Motor neuron (in vitro differentiated cells): ENCODE measurements at regions not wholly inside any gene's neighbourhood (a gene's known extent, or its start where the extent isn't known, plus 50 kb on each side); places are given as distances from the start of the nearest gene placed in this dataset.

Source experiments
- ATAC-seq, 8 experiments: fragments of 200-7000 bp; cut with Tn5 transposase; replicated peaks in 6 of 8; 2 replicates each; pipeline ENCODE4 v1.8.0; 2021; ENCODE audit warnings: mild to moderate bottlenecking in 8 of 8, moderate library complexity in 8 of 8
- H3K27ac ChIP-seq, 2 donors: fragments of 250-450 bp; sonication (Bioruptor Pico); 2 replicates each; pipeline ENCODE4 v1.9.0; 2021; ENCODE audit warnings: antibody characterized with exemption in 2 of 2, mild to moderate bottlenecking in 2 of 2, moderate library complexity in 1 of 2
- H3K4me1 ChIP-seq, 2 donors: fragments of 250-450 bp; sonication (Bioruptor Pico); replicated peaks in 1 of 2; 2 replicates each; pipeline ENCODE4 v1.6.1; 2021; ENCODE audit warnings: antibody characterized with exemption in 2 of 2, mild to moderate bottlenecking in 2 of 2, moderate library complexity in 1 of 2
- H3K4me3 ChIP-seq, 5 donors: fragments of 250-450 bp; sonication (Bioruptor Pico); 2 replicates each; pipeline ENCODE4 v1.9.0; 2021; ENCODE audit warnings: antibody characterized with exemption in 5 of 5, mild to moderate bottlenecking in 5 of 5, moderate library complexity in 4 of 5
- WGBS, 10 experiments: fragments of 450-650 bp; shearing (Covaris generic); methylation state at CpG; one replicate each; pipeline ENCODE4 v1.0.0; 2022; 5-methylcytosine and 5-hydroxymethylcytosine counted together
- in situ Hi-C, 9 experiments: fragments of 400-800 bp; cut with MboI; loops; one replicate each; pipeline ENCODE4 v1.15.0; 2021; ENCODE audit warnings: low sequenced_read_pairs in 9 of 9, low pct_unique_long_range_greater_than_20kb in 2 of 9; ENCODE audit not compliant: unreplicated experiment in 9 of 9

DNA sequence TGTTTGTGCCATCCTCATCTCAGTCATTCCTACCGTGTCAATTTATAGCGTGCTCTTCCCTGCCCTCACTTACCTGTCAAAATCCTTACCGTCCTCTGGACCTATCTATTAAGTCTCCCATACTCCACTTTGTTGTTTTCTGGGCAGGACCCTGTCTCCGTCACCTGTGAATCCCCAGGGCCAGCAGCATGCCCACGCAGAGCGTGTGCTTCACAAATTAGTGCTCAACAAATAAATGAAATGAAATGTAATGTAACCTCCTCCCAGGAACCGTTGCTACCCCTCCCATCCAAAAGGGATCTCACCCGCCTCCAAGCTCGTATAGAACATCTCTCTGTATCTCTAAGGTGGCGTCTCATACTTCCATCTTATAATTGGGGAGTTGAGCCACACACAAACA is 589.9 kb upstream of the MGMT start:
- in situ Hi-C loops, result no loop called here
- WGBS, 10 experiments, result 43 to 100% (median 80%) methylated on average over 2 to 9 of the region's 10 CpGs; no CpG with 5 or more reads in 2 of the 10 experiments
- ATAC-seq, result no peak

DNA sequence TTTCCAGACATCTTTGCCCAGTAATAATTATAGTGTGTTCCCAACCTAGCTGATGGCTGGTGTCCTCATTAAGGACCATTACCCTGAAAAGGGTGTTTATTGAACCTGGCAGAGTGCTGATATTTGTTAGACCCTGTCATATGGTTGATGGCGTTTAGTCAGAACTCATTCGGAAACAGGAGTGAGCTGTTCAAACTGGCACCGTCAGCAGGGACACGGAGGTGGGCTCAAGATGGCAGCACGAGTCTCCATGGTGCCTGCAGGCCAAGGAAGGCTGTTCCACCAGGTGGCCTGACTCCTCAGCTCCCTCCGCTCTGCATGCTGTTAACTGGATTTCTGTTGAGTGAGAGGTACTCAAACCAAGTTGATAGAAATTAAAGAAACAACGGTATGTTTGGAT is 589.1 kb upstream of the MGMT start:
- 19 to 100% (median 83%) methylated on average over 2 to 6 of the region's 7 CpGs; no CpG with 5 or more reads in 1 of the 10 experiments for WGBS, 10 experiments
- Histone ChIP-seq H3K27ac (no peak overlapping the region), H3K4me1 (peaks cover 0 to 27% of the 10 kb centered on the region in 2 donors), H3K4me3 (no peak overlapping the region)
- no peak for ATAC-seq
- in situ Hi-C loops, result no loop called here

More for the DNA sequence above, 589.9 kb upstream of the MGMT start:
- Histone ChIP-seq H3K27ac (no peak overlapping the region), H3K4me1 (peaks cover 0 to 30% of the 10 kb centered on the region in 2 donors), H3K4me3 (no peak overlapping the region)

DNA sequence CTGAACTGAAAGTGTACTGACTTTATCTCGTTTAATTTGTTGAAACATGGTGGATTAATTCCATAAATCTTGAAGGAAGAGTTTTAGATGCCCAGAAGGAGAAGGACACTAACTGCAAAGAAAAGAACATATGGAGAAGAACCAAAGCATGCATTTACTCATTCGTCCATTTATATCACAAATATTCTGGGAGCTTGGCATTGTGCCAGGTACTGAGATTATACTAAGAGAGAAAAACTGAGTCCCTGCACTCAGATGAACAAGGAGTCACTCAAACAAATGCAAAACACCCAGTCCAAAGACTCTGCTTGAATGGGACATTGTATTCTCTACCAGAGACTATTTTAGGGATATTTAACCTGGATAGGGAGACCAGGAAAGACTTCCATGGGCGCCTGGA is 588.0 kb upstream of the MGMT start:
- 10 to 82% (median 54%) methylated on average over 1 to 3 of the region's 3 CpGs; no CpG with 5 or more reads in 2 of the 10 experiments for WGBS, 10 experiments
- no peak overlapping the region for H3K27ac ChIP-seq
- peaks cover 0 to 17% of the 10 kb centered on the region in 2 donors for H3K4me1 ChIP-seq
- H3K4me3 ChIP-seq, result no peak overlapping the region
- ATAC-seq, result no peak
- in situ Hi-C loops, result no loop called here

DNA sequence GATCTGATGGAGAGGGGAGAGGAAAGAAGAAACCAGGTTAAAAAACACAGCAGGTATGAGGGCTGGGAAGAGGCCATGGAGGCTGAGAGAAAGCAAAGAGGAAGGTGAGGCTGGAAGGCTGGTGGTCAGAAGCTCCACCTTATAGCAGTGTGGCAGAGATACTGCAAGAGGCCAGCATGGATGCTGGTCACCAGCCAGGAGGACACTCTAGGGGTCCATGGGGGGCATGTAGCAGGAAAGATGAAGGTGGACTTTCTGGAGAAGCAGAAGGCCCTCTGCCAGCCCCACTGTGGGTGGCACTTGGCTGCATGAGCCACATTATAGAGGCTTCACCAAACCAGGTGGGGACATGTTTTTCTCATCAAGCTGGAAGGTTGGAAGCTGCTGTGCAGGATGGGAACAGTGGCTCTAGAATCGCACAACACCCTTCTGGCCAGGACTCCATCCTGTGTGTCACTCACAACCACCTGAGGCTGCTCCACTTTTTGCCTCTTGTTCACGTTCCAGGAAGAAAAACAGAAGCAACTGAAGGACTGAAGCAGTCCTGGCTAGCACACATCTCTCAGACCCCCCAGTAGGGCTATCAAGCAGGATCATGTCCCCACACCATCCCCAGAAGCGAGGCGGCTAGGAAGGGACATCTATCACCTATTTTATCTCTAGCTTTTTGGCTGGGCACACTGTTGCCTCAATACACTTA is 587.5 kb upstream of the MGMT start:
- 60 to 100% (median 85%) methylated on average over 1 to 2 of the region's 4 CpGs; no CpG with 5 or more reads in 6 of the 10 experiments for WGBS, 10 experiments

DNA sequence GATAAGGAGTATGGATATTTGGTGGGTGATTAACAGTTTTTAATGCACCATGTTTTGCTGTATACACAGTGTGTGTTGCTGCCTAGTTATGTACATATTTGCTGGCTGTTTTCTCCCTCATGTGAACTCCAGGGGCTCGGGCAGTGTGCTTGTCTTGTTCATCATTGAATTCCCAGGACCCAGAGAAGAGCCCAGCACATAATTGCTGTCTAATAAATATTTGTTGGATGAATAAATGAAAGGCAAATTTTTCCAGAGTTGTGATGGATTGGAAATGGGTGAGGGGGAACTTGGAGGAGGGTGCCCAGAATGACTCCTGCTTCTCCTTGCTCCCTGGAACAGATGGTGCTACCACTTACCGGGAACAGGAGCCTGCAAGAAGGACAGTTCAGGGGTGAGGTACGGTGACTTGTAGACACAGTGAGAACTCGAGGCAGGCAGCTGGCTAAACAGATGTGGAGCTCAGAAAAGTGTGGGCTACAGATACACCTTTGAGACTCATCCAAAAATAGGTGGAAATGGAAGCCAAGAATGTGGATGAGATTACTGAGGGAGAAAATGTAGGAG is 586.8 kb upstream of the MGMT start:
- in situ Hi-C loops, result no loop called here

More for the DNA sequence above, 587.5 kb upstream of the MGMT start:
- in situ Hi-C loops, result no loop called here
- Histone ChIP-seq H3K4me1 (peaks cover 0 to 11% of the 10 kb centered on the region in 2 donors), H3K4me3 (no peak overlapping the region), H3K27ac (no peak overlapping the region)
- ATAC-seq, result no peak

DNA sequence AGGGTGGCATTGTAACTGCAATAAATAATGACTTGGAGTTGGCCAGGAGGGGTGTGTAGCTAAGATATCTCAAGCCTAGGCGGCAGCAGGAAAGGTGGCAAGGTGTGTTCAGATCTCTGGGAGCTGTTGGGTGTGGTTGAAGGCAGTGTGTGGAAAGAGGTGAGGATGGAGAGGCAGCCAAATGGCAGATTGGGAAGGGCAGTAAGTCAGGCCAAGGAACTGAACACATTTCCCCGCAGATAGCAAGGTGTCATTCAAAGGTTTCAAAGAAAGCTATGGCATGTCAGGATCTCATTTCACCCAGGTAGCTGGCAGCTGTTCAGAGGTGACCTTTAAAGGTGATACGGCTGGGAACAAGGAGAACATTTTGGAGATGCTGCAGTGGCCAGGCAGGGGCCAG is 586.0 kb upstream of the MGMT start:
- WGBS, 10 experiments, result 36 to 93% (median 74%) methylated on average over 1 to 3 of the region's 3 CpGs; no CpG with 5 or more reads in 2 of the 10 experiments
- in situ Hi-C loops, result no loop called here
- ATAC-seq, result no peak
- no peak overlapping the region for H3K4me3 ChIP-seq
- H3K27ac ChIP-seq, result no peak overlapping the region
- H3K4me1 ChIP-seq, result no peaks in the 10 kb centered on the region

More for the DNA sequence above, 586.8 kb upstream of the MGMT start:
- H3K4me1 ChIP-seq, result peaks cover 0 to 5% of the 10 kb centered on the region in 2 donors
- no peak for ATAC-seq
- no peak overlapping the region for H3K27ac ChIP-seq
- 0 to 92% (median 53%) methylated on average over 1 to 4 of the region's 4 CpGs; no CpG with 5 or more reads in 3 of the 10 experiments for WGBS, 10 experiments
- H3K4me3 ChIP-seq, result no peak overlapping the region

DNA sequence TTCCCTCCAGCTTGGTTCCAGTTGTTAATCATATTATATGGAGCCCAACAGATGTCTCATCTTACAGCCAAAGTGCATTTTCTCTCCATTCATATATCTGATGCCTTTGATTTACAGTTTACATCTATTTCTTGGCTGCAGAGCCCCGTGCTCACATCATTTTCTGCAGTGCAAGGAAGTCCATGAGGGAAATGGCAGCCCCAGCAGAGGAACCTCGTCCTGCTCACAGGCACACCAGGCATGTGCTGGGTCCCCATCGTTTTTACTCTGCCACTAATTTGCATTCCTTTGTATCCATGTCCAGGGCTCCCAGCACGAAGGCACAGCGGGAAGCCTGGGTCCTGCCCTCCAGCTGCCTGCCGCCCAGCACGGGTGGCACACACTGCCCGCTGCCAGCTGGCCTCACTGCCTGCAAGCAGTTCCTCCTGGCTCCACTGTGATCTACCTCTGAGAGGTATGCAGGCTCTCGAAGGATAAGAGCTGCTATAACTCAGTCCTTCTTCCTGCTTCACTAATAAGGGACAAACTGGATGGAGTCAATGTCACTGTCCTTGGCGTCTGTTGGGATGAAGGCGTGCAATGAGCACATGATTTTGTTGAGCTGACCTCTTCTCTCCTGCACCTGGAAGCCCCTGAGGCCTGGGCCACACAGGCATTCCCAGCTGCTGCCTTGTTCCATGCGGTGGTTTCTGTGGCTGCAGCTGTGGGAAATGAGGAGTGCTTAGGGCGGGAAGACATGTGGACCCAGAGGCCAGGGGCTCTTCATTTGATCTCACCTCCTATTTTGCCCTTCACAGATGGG is 583.6 kb upstream of the MGMT start:
- no peaks in the 10 kb centered on the region for H3K4me1 ChIP-seq
- ATAC-seq, result no peak
- in situ Hi-C loops, result no loop called here
- H3K27ac ChIP-seq, result no peak overlapping the region
- 50 to 100% (median 82%) methylated on average over 1 to 10 of the region's 13 CpGs; no CpG with 5 or more reads in 2 of the 10 experiments for WGBS, 10 experiments
- no peak overlapping the region for H3K4me3 ChIP-seq

DNA sequence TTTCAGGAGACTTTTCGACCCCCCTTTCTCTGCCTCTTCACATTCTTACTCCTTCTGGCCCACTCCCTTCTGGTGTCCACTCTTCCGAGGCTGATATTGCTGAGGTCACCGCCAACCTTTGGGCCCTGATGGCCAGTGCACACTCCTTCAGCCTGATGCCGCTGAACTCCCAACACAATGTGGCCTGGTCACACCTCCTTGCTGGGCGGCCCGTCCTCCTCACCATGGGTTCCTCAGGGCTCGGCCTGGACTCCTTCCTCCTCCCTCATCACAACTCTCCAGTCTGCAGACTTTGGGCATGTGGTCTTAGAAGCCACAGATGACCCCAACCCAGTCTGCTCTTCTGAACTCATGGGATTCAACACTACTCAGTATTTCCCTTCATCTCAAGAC is 583.0 kb upstream of the MGMT start:
- no peaks in the 10 kb centered on the region for H3K4me1 ChIP-seq
- in situ Hi-C loops, result no loop called here
- H3K27ac ChIP-seq, result no peak overlapping the region
- H3K4me3 ChIP-seq, result no peak overlapping the region
- 17 to 92% (median 60%) methylated on average over 1 to 7 of the region's 7 CpGs; no CpG with 5 or more reads in 3 of the 10 experiments for WGBS, 10 experiments
- ATAC-seq, result no peak

DNA sequence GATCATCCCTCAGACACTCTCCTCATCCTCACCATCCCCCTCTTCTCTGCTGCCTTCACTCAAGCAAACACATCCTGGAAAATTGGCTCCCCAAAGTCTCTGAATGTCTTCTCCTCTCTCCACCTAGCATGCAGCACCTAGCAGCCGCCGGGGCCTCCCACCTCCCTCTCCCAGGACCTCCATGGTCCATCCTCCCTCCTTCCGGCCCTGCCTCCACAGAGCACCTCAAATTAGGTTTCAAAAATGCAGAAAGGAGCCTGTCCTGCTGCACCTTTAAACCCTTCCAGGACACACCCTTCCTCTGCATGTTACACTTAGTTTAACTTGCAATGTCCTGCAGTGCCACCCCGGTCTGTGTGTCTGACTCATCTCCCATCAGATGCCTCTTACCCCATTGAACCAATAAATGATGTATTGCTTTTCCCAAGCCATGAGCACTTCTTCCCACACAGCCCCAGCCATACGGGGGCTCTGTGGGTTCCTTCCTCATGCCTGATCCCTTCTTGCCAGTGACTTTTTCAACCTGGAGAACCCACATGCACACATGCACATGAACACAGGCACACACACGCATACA is 582.5 kb upstream of the MGMT start:
- 10 to 77% (median 60%) methylated on average over 1 to 4 of the region's 6 CpGs; no CpG with 5 or more reads in 3 of the 10 experiments for WGBS, 10 experiments
- no peaks in the 10 kb centered on the region for H3K4me1 ChIP-seq
- H3K4me3 ChIP-seq, result no peak overlapping the region
- in situ Hi-C loops, result no loop called here
- no peak overlapping the region for H3K27ac ChIP-seq
- ATAC-seq, result peak in 5 of 8 experiments; percentile 55 to 79 (median 70)

DNA sequence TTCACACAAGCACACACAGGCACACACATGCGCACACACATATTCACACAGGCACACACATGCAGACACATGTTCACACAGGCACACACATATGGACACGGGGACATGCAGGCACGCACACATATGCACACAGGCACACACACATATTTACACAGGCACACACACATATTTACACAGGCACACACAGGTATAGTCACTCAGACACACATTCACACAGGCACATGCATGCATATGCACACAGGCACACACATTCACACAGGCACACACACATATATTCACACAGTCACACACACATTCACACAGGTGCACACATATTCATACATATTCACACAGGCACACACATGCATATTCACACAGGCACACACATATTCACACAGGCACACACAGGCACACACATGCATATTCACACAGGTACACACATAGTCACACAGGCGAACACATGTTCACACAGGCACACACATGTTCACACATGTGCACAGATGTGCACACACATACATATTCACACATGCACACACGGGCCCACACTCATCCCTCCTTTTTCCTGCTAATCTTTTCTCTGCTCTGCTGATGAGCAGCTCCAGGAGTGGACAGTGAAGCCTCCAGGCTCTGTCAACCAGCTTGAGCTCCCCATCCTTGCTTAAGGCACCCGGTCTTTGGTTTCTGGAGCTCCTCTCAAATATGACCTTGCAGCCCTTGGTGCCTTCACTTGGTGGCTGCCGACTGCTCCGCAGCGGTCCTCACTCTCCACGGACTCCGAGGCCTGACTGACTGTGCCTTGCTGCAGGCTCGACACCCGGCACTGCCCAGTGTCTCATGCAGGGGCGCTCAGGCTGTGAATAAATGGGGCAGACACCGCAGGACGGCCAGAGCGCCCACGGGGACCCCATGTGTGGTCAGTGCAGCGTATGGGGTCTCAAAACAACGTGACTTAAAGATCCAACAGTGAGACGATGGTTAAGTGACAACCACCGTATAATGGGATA is 581.2 kb upstream of the MGMT start:
- in situ Hi-C loops, result no loop called here
- no peak overlapping the region for H3K4me3 ChIP-seq
- H3K27ac ChIP-seq, result no peak overlapping the region
- no peaks in the 10 kb centered on the region for H3K4me1 ChIP-seq
- WGBS, 10 experiments, result 20 to 100% (median 83%) methylated on average over 1 to 20 of the region's 22 CpGs; no CpG with 5 or more reads in 1 of the 10 experiments
- no peak for ATAC-seq

DNA sequence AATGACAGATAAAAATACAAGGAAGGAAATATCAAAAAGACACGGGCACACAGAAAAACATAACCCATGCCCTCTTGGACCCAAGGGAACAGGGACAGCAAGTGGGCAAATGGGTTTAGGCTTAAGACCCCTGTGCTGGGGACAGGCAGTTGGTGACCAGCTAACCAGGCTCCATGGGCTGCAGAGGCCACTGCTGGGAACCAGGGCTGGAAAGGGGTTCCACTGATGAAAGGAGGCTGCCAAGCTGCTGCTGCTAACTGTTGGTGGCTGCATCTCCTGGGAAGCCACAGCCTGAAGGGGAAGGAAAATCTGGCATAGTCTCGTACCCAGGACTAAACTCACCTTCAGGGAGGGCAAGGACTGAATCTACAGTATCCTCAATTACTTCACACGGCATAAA is 579.2 kb upstream of the MGMT start:
- 11 to 100% (median 76%) methylated on average over 2 to 3 of the region's 3 CpGs; no CpG with 5 or more reads in 2 of the 10 experiments for WGBS, 10 experiments
- no peak for ATAC-seq
- in situ Hi-C loops, result no loop called here

DNA sequence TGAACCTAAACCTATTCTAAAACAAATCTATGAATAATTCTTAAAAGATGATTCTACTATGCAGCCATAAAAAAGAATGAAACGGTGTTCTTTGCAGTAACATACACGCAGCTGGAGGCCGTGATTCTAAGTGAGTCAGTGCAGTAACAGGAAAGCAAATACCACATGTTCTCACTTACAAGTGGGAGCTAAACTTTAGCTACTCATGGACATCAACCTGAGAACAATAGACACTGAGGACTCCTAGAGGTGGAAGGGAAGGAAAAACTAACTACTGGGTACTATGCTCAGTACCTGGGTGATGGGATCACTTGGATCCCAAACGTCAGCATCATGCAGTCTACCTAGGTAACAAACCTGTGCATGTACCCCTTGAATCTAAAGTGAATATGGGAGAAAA is 575.0 kb upstream of the MGMT start:
- Histone ChIP-seq H3K27ac (no peak overlapping the region), H3K4me3 (no peak overlapping the region), H3K4me1 (no peaks in the 10 kb centered on the region)
- ATAC-seq, result no peak
- in situ Hi-C loops, result no loop called here
- WGBS, 10 experiments, result 11 to 88% (median 49%) methylated on average over 1 to 4 of the region's 4 CpGs; no CpG with 5 or more reads in 2 of the 10 experiments

More for the DNA sequence above, 579.2 kb upstream of the MGMT start:
- Histone ChIP-seq H3K4me1 (no peaks in the 10 kb centered on the region), H3K27ac (no peak overlapping the region), H3K4me3 (no peak overlapping the region)
